GM19043 (cell line): ENCODE measurements at regions not wholly inside any gene's neighbourhood (a gene's known extent, or its start where the extent isn't known, plus 50 kb on each side); places are given as distances from the start of the nearest gene placed in this dataset.

ENCODE experiments used
- ATAC-seq: cut with Tn5 transposase; IDR thresholded peaks from one replicate; pipeline ENCODE4 v1.9.1; 2021; ENCODE audit warnings: low read depth; ENCODE audit not compliant: unreplicated experiment

GRCh38 chr14:44788612-44789011 lies 173.1 kb downstream of the KLHL28 start:
- no peak for ATAC-seq

GRCh38 chr14:44785096-44785495 lies 176.7 kb downstream of the KLHL28 start:
- no peak for ATAC-seq

- ATAC-seq: no peak
These were observed 177.8 kb downstream of the KLHL28 start for GRCh38 chr14:44783901-44784300.

- ATAC-seq: no peak
These were observed 178.9 kb downstream of the KLHL28 start for GRCh38 chr14:44782775-44783238.

GRCh38 chr14:44780989-44781388 lies 180.8 kb downstream of the KLHL28 start:
- ATAC-seq: no peak

GRCh38 chr14:44778604-44779003 lies 183.1 kb downstream of the KLHL28 start:
- no peak for ATAC-seq

GRCh38 chr14:44777584-44777983 lies 184.2 kb downstream of the KLHL28 start:
- ATAC-seq: no peak

- ATAC-seq: no peak
These were observed 186.5 kb downstream of the KLHL28 start for GRCh38 chr14:44775248-44775647.

- no peak for ATAC-seq
These were observed 187.4 kb downstream of the KLHL28 start for GRCh38 chr14:44774396-44774795.

- ATAC-seq: no peak
These were observed 190.3 kb downstream of the KLHL28 start for GRCh38 chr14:44771496-44771895.

GRCh38 chr14:44770201-44770600 lies 191.5 kb downstream of the KLHL28 start:
- ATAC-seq: no peak

GRCh38 chr14:44768935-44769334 lies 192.8 kb downstream of the KLHL28 start:
- ATAC-seq: no peak

- no peak for ATAC-seq
These were observed 194.0 kb downstream of the KLHL28 start for GRCh38 chr14:44767646-44768173.

- no peak for ATAC-seq
These were observed 195.5 kb downstream of the KLHL28 start for GRCh38 chr14:44766285-44766684.

- no peak for ATAC-seq
These were observed 198.4 kb downstream of the KLHL28 start for GRCh38 chr14:44763356-44763755.

GRCh38 chr14:44759277-44759676 lies 202.5 kb downstream of the KLHL28 start:
- no peak for ATAC-seq

GRCh38 chr14:44756554-44756953 lies 205.2 kb downstream of the KLHL28 start:
- no peak for ATAC-seq

- no peak for ATAC-seq
These were observed 216.4 kb downstream of the KLHL28 start for GRCh38 chr14:44745371-44745770.

- no peak for ATAC-seq
These were observed 219.5 kb downstream of the KLHL28 start for GRCh38 chr14:44742202-44742601.

- ATAC-seq: no peak
These were observed 220.3 kb downstream of the KLHL28 start for GRCh38 chr14:44741431-44741830.

GRCh38 chr14:44736326-44736725 lies 225.4 kb downstream of the KLHL28 start:
- ATAC-seq: no peak

GRCh38 chr14:44732144-44732543 lies 225.1 kb upstream of the FSCB start:
- no peak for ATAC-seq

- no peak for ATAC-seq
These were observed 223.8 kb upstream of the FSCB start for GRCh38 chr14:44730860-44731259.
